22Rv1 (cell line): ENCODE measurements at regions not wholly inside any gene's neighbourhood (a gene's known extent, or its start where the extent isn't known, plus 50 kb on each side); places are given as distances from the start of the nearest gene placed in this dataset.

Experiments
- H3K27ac ChIP-seq: fragments of 450-650 bp; 2 replicates; pipeline ENCODE4 v1.5.1; 2017
- ZFX ChIP-seq: fragments of 450-650 bp; IDR thresholded peaks from 2 replicates; pipeline ENCODE4 v1.6.1; 2017; ENCODE audit warnings: antibody characterized with exemption, borderline replicate concordance
- TF ChIP-seq, protein P1 (sequence below): fragments of 450-650 bp; IDR thresholded peaks from 2 replicates; pipeline ENCODE4 v1.5.1; 2017; ENCODE audit warnings: mild to moderate bottlenecking

DNA sequence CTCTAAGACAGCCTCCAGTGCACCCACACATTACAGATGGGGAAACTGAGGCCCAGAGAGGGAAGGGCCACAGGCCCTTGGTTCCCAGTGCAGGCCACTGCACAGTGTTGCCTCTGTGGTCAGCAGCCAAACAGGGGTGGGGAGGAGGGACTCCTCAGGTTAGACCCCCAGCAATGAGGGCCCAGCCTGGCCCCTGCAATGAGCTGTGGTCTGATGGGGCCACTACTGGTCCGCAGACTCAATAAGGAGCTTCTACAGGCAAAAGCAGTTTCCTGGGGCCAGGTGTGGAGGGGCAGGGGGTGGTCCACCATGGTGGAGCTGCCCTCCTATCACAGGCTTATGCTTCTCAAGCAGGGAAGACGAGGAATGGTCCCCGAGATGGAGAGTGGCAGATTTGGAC is 87.6 kb downstream of the HS1BP3 start:
- no peak overlapping the region for H3K27ac ChIP-seq
- TF ChIP-seq, protein P1, sequence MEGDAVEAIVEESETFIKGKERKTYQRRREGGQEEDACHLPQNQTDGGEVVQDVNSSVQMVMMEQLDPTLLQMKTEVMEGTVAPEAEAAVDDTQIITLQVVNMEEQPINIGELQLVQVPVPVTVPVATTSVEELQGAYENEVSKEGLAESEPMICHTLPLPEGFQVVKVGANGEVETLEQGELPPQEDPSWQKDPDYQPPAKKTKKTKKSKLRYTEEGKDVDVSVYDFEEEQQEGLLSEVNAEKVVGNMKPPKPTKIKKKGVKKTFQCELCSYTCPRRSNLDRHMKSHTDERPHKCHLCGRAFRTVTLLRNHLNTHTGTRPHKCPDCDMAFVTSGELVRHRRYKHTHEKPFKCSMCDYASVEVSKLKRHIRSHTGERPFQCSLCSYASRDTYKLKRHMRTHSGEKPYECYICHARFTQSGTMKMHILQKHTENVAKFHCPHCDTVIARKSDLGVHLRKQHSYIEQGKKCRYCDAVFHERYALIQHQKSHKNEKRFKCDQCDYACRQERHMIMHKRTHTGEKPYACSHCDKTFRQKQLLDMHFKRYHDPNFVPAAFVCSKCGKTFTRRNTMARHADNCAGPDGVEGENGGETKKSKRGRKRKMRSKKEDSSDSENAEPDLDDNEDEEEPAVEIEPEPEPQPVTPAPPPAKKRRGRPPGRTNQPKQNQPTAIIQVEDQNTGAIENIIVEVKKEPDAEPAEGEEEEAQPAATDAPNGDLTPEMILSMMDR, result no peak
- no peak for TF ChIP-seq ZFX

DNA sequence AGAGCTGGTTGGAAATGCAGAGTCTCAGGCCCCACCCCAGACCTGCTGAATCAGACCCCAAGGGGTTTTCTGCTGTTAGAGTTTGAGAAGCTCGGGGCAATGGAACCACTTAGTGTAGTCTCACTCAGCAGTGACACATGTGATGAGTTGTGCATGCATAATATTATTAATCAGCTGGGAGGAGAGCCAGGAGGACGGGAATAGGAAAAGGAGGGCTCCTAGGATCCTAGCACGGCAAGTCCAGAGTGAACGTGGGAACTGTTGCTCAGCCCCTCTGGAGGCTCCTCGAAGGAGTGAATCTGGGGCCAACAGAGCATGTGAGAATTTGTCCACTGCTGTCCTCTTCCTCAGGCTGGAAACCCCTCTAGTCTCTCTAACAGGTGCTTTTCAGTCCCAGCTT is 87.1 kb downstream of the HS1BP3 start:
- TF ChIP-seq, protein P1, result no peak
- TF ChIP-seq ZFX, result no peak
- H3K27ac ChIP-seq, result no peak overlapping the region

DNA sequence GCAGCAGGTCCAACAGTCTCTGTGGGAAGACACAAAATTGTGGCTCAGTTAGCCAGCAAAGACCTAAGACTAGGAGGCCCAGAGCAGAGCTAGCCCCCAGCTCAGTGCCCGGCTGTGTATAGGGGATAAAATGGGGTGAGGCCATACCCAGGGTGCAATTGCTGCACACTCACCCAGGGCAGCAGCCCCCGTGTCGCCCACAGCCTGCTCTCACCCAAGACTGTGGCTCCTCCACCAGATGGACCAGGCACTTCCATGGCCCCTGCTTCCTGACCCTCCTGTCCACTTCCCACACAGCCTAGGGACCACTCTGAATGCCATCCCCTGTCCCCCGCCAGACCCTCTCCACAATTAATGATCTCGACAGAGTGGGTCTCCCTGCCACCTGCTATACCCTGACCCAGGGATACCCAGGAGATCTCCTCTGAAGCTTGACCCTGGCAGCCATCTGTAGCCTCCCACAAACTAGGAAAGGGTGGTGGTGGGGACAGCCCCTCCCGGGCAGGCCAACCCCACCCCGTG is 85.7 kb downstream of the HS1BP3 start:
- no peak overlapping the region for H3K27ac ChIP-seq
- TF ChIP-seq, protein P1, result no peak
- no peak for TF ChIP-seq ZFX

DNA sequence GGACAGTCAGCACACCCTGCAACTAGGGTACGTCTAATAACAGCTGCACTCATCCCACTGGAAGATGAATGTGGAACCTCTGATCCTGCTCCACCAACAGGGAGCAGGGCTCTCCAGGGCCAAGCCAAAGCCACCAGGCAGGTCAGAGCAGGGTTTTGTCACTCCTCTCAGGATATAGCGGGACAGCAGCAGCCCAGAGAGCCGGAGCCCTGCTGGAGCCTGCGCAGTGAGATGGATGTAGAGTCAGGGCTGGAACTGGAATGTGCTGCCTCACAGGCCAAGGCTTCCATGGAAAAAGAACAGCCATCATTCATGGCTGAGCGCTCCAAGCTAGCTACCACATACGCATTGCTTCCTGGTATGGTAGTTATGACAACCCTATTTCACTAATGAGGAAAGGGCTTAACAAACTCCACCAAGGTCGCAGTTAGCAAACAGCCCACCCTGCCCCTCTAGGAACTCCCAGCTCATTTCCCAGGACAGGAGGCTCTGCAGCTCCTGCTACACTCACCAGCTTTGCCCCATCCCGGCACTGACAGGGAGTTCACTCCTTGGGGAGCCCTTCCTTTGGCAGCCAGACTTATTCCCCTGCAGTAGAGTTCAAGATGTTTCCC is 85.2 kb downstream of the HS1BP3 start:
- TF ChIP-seq ZFX, result no peak
- TF ChIP-seq, protein P1, result no peak
- no peak overlapping the region for H3K27ac ChIP-seq

DNA sequence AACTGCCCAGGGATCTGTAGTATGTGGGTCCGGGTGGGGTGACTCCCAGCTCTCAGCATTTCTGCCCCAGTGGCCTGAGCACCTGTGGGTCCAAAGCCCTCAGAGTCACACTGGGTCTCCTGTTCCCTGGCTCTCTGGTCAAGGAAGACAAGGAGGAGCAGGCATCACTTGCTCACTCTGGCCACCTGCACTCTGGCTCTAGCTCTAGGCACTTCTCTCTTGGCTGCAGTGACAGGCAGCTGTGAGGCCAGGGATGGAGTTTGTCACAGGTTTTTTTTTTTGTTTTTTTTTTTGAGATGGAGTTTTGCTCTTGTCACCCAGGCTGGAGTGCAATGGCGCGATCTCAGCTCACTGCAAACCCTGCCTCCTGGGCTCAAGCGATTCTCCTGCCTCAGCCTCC is 84.6 kb downstream of the HS1BP3 start:
- TF ChIP-seq, protein P1, result no peak
- TF ChIP-seq ZFX, result no peak
- no peak overlapping the region for H3K27ac ChIP-seq

DNA sequence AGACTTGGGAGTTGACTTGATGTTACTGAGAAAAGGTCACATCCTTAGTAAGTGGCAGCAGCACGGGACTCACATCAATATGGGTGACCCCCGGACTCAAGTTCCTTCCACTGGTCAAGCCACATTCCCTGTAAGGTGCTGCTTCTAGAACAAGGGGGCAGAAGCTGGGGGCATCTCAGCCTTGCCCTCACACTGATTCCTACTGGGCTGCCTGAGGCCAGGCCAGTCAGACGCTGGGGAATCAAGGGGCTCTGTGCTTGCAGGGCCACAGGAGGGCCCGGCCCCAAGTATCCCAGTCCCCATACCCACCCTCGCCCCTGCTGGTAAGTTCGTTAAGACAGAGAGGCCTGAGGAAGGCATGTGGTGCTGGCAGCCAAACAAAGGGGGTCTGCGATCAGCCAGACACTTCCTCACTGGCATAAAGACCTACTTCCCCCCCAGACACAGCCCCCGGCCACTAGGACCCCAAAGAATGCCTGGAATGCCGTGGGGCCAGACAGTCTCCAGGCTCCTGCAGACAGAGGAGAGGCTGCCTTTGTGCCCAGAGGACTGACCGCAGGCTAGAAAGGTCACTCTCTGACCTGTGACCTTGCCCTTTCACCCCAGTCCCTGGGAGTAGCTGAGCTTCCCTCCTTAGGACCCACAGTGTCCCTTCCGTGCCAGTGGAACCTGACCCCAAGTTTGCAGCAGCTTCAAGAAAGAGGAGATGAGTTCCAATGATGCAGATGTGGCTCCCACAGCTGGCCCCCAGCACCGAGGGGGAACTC is 83.6 kb downstream of the HS1BP3 start:
- H3K27ac ChIP-seq, result no peak overlapping the region
- TF ChIP-seq ZFX, result no peak
